HG03108 (cell line): ENCODE measurements at regions not wholly inside any gene's neighbourhood (a gene's known extent, or its start where the extent isn't known, plus 50 kb on each side); places are given as distances from the start of the nearest gene placed in this dataset.

Experiments
- ATAC-seq: cut with Tn5 transposase; IDR thresholded peaks from one replicate; pipeline ENCODE4 v1.9.1; 2021; ENCODE audit warnings: moderate library complexity; ENCODE audit not compliant: unreplicated experiment

- ATAC-seq: no peak
Observed at GRCh38 chr2:16019617-16020351, 79.4 kb downstream of the MYCN start.

- ATAC-seq: no peak
Observed at GRCh38 chr2:16019060-16019480, 78.7 kb downstream of the MYCN start.

GRCh38 chr2:16018277-16019059 lies 78.1 kb downstream of the MYCN start:
- no peak for ATAC-seq

- ATAC-seq: no peak
Observed at GRCh38 chr2:16016282-16016681, 75.9 kb downstream of the MYCN start.

GRCh38 chr2:16015903-16016265 lies 75.5 kb downstream of the MYCN start:
- ATAC-seq: no peak

- no peak for ATAC-seq
Observed at GRCh38 chr2:16015210-16015902, 75.0 kb downstream of the MYCN start.

- ATAC-seq: no peak
Observed at GRCh38 chr2:16014802-16015201, 74.5 kb downstream of the MYCN start.

- ATAC-seq: no peak
Observed at GRCh38 chr2:16014041-16014787, 73.9 kb downstream of the MYCN start.

GRCh38 chr2:16013359-16013911 lies 73.1 kb downstream of the MYCN start:
- ATAC-seq: no peak

GRCh38 chr2:16012626-16013358 lies 72.4 kb downstream of the MYCN start:
- no peak for ATAC-seq

GRCh38 chr2:16012029-16012596 lies 71.8 kb downstream of the MYCN start:
- no peak for ATAC-seq

- no peak for ATAC-seq
Observed at GRCh38 chr2:16011621-16011960, 71.2 kb downstream of the MYCN start.

- ATAC-seq: no peak
Observed at GRCh38 chr2:16010951-16011620, 70.7 kb downstream of the MYCN start.

- ATAC-seq: no peak
Observed at GRCh38 chr2:16010011-16010410, 69.7 kb downstream of the MYCN start.

GRCh38 chr2:16009560-16009959 lies 69.2 kb downstream of the MYCN start:
- no peak for ATAC-seq

- no peak for ATAC-seq
Observed at GRCh38 chr2:16008856-16009255, 68.5 kb downstream of the MYCN start.

GRCh38 chr2:16008331-16008850 lies 68.0 kb downstream of the MYCN start:
- no peak for ATAC-seq

- ATAC-seq: no peak
Observed at GRCh38 chr2:16007167-16007934, 67.0 kb downstream of the MYCN start.
